DOHH2 (cell line): ENCODE measurements at regions not wholly inside any gene's neighbourhood (a gene's known extent, or its start where the extent isn't known, plus 50 kb on each side); places are given as distances from the start of the nearest gene placed in this dataset.

ENCODE experiments used
- H3F3A ChIP-seq: fragments of 200-600 bp; sonication (generic), shearing (Covaris generic); 2 replicates; pipeline ENCODE4 v1.6.0; 2016; ENCODE audit warnings: antibody characterized with exemption, mild to moderate bottlenecking; ENCODE audit not compliant: control insufficient read depth, insufficient read depth
- H3K27ac ChIP-seq: fragments of 200-600 bp; sonication (generic); 2 replicates; pipeline ENCODE4 v1.5.1; 2014; ENCODE audit warnings: low read depth, mild to moderate bottlenecking, low read length, moderate library complexity
- H3K27me3 ChIP-seq: fragments of 200-600 bp; sonication (generic); 2 replicates; pipeline ENCODE4 v1.6.1; 2014; ENCODE audit warnings: mild to moderate bottlenecking, low read length, mixed read lengths; ENCODE audit not compliant: control insufficient read depth
- H3K36me3 ChIP-seq: fragments of 200-600 bp; sonication (generic); 2 replicates; pipeline ENCODE4 v1.6.1; 2014; ENCODE audit warnings: mild to moderate bottlenecking, low read length, moderate library complexity, mixed read lengths; ENCODE audit not compliant: control insufficient read depth
- H3K4me1 ChIP-seq: fragments of 200-600 bp; sonication (generic); 2 replicates; pipeline ENCODE4 v1.6.1; 2014; ENCODE audit warnings: mild to moderate bottlenecking, low read length, mixed read lengths; ENCODE audit not compliant: control insufficient read depth
- H3K4me2 ChIP-seq: fragments of 200-600 bp; sonication (generic); 2 replicates; pipeline ENCODE4 v1.6.0; 2014; ENCODE audit warnings: mild to moderate bottlenecking, low read length, moderate library complexity
- H3K4me3 ChIP-seq: fragments of 200-600 bp; sonication (generic); 2 replicates; pipeline ENCODE4 v1.5.1; 2014; ENCODE audit warnings: mild to moderate bottlenecking, low read length, mixed read lengths
- H3K79me2 ChIP-seq: fragments of 200-600 bp; sonication (generic); 2 replicates; pipeline ENCODE4 v1.6.1; 2014; ENCODE audit warnings: mild to moderate bottlenecking, low read length, mixed read lengths; ENCODE audit not compliant: control insufficient read depth
- H3K9me2 ChIP-seq: fragments of 200-600 bp; sonication (generic); replicated peaks from 2 replicates; pipeline ENCODE4 v1.6.1; 2014; ENCODE audit warnings: mild to moderate bottlenecking, low read length, mixed read lengths; ENCODE audit not compliant: control insufficient read depth
- H3K9me3 ChIP-seq: fragments of 200-600 bp; sonication (generic); 2 replicates; pipeline ENCODE4 v1.6.1; 2014; ENCODE audit warnings: antibody characterized with exemption, low read length, mixed read lengths; ENCODE audit not compliant: control insufficient read depth, insufficient read depth
- H4K20me1 ChIP-seq: fragments of 200-600 bp; sonication (generic); 2 replicates; pipeline ENCODE4 v1.6.0; 2014; ENCODE audit warnings: low read depth, mild to moderate bottlenecking, antibody characterized with exemption, low read length, moderate library complexity; ENCODE audit not compliant: control insufficient read depth, insufficient read depth
- EZH2phosphoT487 ChIP-seq: fragments of 200-600 bp; sonication (generic); IDR thresholded peaks from 2 replicates; pipeline ENCODE4 v1.6.1; 2017; ENCODE audit warnings: borderline replicate concordance, mild to moderate bottlenecking, antibody characterized with exemption, low read length, moderate library complexity, mixed read lengths
- TF ChIP-seq, protein P1 (sequence below): fragments of 200-600 bp; sonication (generic); IDR thresholded peaks from one replicate; pipeline ENCODE4 v1.5.1; 2014; ENCODE audit warnings: antibody characterized with exemption, mild to moderate bottlenecking, low read depth, low read length; ENCODE audit not compliant: poor library complexity, severe bottlenecking

DNA sequence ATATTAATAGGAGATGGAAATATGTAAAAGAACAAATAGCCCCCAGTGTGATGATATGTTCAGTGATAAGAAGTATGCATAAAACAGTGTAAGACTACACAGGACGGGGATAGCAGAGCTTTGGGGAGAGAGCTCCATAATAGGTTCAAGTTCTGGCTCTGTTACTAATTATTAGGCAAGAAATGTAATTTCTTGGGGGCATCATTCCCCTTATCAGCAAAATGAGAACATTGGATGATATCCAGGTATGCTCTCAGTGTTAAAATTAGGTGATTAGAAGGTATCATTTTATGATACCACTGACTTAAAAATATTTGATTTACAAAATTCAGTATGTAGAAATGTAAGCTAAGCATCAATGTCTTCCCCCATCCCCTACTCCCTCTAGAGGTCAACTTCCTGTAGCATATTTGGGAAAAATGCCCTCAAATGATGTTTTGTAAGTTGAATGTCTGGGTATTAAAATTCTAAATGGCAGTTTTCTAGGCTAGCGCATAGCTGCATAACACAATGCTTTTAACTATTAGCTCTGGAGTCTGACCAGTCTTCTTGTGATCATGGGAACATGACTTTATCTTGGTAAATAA is 585.7 kb upstream of the CAMK1G start:
- no peak overlapping the region for H3K27ac ChIP-seq
- no peaks in the 10 kb centered on the region for H3F3A ChIP-seq
- no peaks in the 10 kb centered on the region for H4K20me1 ChIP-seq
- no peaks in the 10 kb centered on the region for H3K36me3 ChIP-seq
- no peak overlapping the region for H3K4me3 ChIP-seq
- H3K9me2 ChIP-seq = no peaks in the 10 kb centered on the region
- no peaks in the 10 kb centered on the region for H3K79me2 ChIP-seq
- H3K4me1 ChIP-seq = no peaks in the 10 kb centered on the region
- no peaks in the 10 kb centered on the region for H3K27me3 ChIP-seq
- H3K9me3 ChIP-seq = no peaks in the 10 kb centered on the region
- no peak overlapping the region for H3K4me2 ChIP-seq
- TF ChIP-seq, protein P1, sequence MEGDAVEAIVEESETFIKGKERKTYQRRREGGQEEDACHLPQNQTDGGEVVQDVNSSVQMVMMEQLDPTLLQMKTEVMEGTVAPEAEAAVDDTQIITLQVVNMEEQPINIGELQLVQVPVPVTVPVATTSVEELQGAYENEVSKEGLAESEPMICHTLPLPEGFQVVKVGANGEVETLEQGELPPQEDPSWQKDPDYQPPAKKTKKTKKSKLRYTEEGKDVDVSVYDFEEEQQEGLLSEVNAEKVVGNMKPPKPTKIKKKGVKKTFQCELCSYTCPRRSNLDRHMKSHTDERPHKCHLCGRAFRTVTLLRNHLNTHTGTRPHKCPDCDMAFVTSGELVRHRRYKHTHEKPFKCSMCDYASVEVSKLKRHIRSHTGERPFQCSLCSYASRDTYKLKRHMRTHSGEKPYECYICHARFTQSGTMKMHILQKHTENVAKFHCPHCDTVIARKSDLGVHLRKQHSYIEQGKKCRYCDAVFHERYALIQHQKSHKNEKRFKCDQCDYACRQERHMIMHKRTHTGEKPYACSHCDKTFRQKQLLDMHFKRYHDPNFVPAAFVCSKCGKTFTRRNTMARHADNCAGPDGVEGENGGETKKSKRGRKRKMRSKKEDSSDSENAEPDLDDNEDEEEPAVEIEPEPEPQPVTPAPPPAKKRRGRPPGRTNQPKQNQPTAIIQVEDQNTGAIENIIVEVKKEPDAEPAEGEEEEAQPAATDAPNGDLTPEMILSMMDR = peak; percentile 13
- no peak for TF ChIP-seq EZH2phosphoT487

DNA sequence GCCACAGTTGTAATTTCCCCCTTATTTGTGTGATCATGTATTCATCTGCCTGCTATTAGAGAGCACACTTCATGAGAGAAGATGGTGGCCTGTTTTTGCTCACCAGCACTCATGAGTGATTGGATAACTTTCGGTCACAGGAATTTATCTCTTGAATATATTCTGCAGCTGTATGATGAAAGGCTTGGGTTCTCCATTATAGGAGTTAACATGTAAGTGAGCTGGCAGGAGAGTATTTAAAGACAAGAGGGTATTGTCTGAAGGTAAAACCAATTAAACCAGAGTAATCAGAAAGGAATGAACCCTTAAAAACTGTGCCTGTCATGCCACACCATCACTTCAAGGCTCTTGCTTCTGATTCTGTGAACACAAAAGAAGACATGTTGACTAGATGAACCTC is 574.9 kb upstream of the CAMK1G start:
- Histone ChIP-seq H3K79me2 (no peaks in the 10 kb centered on the region), H3K4me3 (no peak overlapping the region), H4K20me1 (no peaks in the 10 kb centered on the region), H3K27ac (no peak overlapping the region), H3F3A (no peaks in the 10 kb centered on the region), H3K27me3 (no peaks in the 10 kb centered on the region), H3K4me2 (no peak overlapping the region), H3K36me3 (no peaks in the 10 kb centered on the region), H3K4me1 (no peaks in the 10 kb centered on the region), H3K9me2 (no peaks in the 10 kb centered on the region), H3K9me3 (no peaks in the 10 kb centered on the region)
- no peak for TF ChIP-seq EZH2phosphoT487
- TF ChIP-seq, protein P1 = no peak

DNA sequence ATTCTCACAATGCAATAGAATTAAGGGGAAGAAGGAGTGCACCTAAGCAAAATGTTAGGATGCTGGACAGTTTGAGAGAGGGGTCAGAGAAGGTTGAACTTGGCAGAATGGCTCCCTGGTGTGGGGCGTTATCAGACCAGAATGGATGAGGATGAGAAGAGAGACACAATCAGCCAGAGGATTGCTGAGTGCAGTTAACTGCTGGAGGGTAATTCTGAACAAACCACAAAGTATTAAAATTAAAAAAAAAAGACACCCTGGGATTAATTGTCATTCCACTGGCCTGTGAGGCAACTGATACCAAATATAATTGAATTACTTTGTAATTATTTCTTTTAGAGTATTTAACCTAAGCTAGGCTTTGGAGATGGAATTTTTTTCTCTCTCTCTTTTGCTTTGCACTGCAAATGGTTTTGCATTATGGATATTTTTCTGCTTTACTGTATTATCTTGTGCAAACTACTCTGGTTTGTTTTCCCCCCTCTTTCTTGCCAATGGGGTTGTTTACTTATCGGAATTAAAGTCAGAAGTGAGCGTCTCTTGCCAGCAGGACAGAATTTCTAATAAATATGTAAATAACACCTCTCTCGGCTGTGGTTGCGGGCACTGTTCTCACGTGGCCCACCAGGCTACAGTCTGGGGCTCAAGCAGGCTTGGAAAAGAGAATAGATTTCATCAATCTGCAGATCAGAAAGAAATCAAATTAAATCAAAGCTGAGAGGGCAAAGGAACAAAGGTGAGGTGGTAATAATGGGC is 572.9 kb upstream of the CAMK1G start:
- Histone ChIP-seq H4K20me1 (no peaks in the 10 kb centered on the region), H3K9me3 (no peaks in the 10 kb centered on the region), H3K4me1 (no peaks in the 10 kb centered on the region), H3K4me3 (no peak overlapping the region), H3K27me3 (no peaks in the 10 kb centered on the region), H3K79me2 (no peaks in the 10 kb centered on the region), H3F3A (no peaks in the 10 kb centered on the region), H3K9me2 (no peaks in the 10 kb centered on the region), H3K4me2 (no peak overlapping the region), H3K36me3 (no peaks in the 10 kb centered on the region), H3K27ac (no peak overlapping the region)
- TF ChIP-seq, protein P1 = no peak
- no peak for TF ChIP-seq EZH2phosphoT487
